Gastroesophageal sphincter (tissue), 3 donors: ENCODE measurements at regions not wholly inside any gene's neighbourhood (a gene's known extent, or its start where the extent isn't known, plus 50 kb on each side); places are given as distances from the start of the nearest gene placed in this dataset.
"Not testable (repeated sequence)": the region's sequence is repeated elsewhere in the genome, so short reads cannot be mapped to it uniquely, and the experiment has no call there.

Experiments used
- CTCF ChIP-seq, 4 experiments: fragments of 200-600 bp in 2 of 4; fragments of 450-650 bp in 2 of 4; sonication (generic) in 1 of 4; IDR thresholded peaks; one replicate each; pipeline ENCODE4 v1.5.1; 2017 to 2019; ENCODE audit warnings: antibody characterized with exemption in 4 of 4, mild to moderate bottlenecking in 2 of 4, moderate library complexity in 2 of 4
- POLR2A ChIP-seq, 2 donors: fragments of 450-650 bp; IDR thresholded peaks; one replicate each; pipeline ENCODE4 v1.6.1; 2017; ENCODE audit warnings: antibody characterized with exemption in 2 of 2, mild to moderate bottlenecking in 2 of 2, moderate library complexity in 1 of 2

DNA sequence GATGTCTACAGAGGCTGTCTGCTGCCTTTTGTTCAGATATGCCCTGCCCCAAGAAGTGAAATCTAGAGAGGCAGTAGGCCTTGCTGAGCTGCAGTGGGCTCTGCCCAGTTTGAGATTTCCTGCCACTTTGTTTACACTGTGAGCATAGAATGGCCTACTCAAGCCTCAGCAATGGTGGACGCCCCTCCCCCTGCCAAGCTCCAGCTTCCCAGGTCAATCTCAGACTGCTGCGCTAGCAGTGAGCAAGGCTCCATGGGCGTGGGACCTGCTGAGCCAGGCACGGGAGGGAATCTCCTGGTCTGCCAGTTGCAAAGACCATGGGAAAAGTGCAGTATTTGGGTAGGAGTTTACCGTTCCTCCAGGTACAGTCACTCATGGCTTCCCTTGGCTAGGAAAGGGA, 101.8 kb upstream of the ALG10 start:
- TF ChIP-seq CTCF, POLR2A (IDR thresholded peaks at IDR 0.05): not testable (repeated sequence)
